Loucy (cell line): ENCODE measurements at regions not wholly inside any gene's neighbourhood (a gene's known extent, or its start where the extent isn't known, plus 50 kb on each side); places are given as distances from the start of the nearest gene placed in this dataset.

Experiments
- H2AFZ ChIP-seq: fragments of 200-600 bp; sonication (generic); 2 replicates; pipeline ENCODE4 v1.6.0; 2016; ENCODE audit warnings: antibody characterized with exemption, mild to moderate bottlenecking, low read length, moderate library complexity
- H3F3A ChIP-seq: fragments of 200-600 bp; 2 replicates; pipeline ENCODE4 v1.6.0; 2016; ENCODE audit warnings: antibody characterized with exemption, low read depth, mild to moderate bottlenecking
- H3K27me3 ChIP-seq: fragments of 200-600 bp; sonication (generic); 2 replicates; pipeline ENCODE4 v1.6.1; 2014; ENCODE audit warnings: low read length, mild to moderate bottlenecking; ENCODE audit not compliant: insufficient read depth, poor library complexity, severe bottlenecking
- H3K36me3 ChIP-seq: fragments of 200-600 bp; sonication (generic); 2 replicates; pipeline ENCODE4 v1.6.1; 2016; ENCODE audit warnings: low read length; ENCODE audit not compliant: insufficient read depth
- H3K4me1 ChIP-seq: fragments of 200-600 bp; sonication (generic); 2 replicates; pipeline ENCODE4 v1.5.1; 2014; ENCODE audit warnings: low read length, mild to moderate bottlenecking; ENCODE audit not compliant: insufficient read depth, poor library complexity, severe bottlenecking
- H3K4me2 ChIP-seq: fragments of 200-600 bp; sonication (generic); 2 replicates; pipeline ENCODE4 v1.6.0; 2014; ENCODE audit warnings: antibody characterized with exemption, low read length, low read depth, mild to moderate bottlenecking; ENCODE audit not compliant: poor library complexity, severe bottlenecking
- H3K4me3 ChIP-seq: fragments of 200-600 bp; sonication (generic); 2 replicates; pipeline ENCODE4 v1.5.1; 2014; ENCODE audit warnings: low read length, mild to moderate bottlenecking, mixed read lengths; ENCODE audit not compliant: poor library complexity, severe bottlenecking
- H3K79me2 ChIP-seq: fragments of 200-600 bp; sonication (generic); 2 replicates; pipeline ENCODE4 v1.6.1; 2014; ENCODE audit warnings: low read length; ENCODE audit not compliant: insufficient read depth
- H3K9ac ChIP-seq: fragments of 200-600 bp; sonication (generic); 2 replicates; pipeline ENCODE4 v1.6.0; 2014; ENCODE audit warnings: mild to moderate bottlenecking, low read depth, low read length, moderate library complexity; ENCODE audit not compliant: poor library complexity, severe bottlenecking
- H3K9me2 ChIP-seq: fragments of 200-600 bp; sonication (generic); replicated peaks from 2 replicates; pipeline ENCODE4 v1.6.1; 2016; ENCODE audit warnings: low read depth, low read length, mixed read lengths
- H3K9me3 ChIP-seq: fragments of 200-600 bp; sonication (generic); 2 replicates; pipeline ENCODE4 v1.6.1; 2014; ENCODE audit warnings: mild to moderate bottlenecking, antibody characterized with exemption, low read length, low read depth; ENCODE audit not compliant: insufficient read depth
- H4K20me1 ChIP-seq: fragments of 200-600 bp; sonication (generic); 2 replicates; pipeline ENCODE4 v1.6.0; 2014; ENCODE audit warnings: antibody characterized with exemption, low read length, mild to moderate bottlenecking; ENCODE audit not compliant: insufficient read depth, poor library complexity, severe bottlenecking
- CTCF ChIP-seq: fragments of 200-600 bp; sonication (generic); conservative IDR thresholded peaks from 2 replicates; pipeline ENCODE4 v1.5.1; 2014; ENCODE audit warnings: mild to moderate bottlenecking, antibody characterized with exemption, low read length
- EZH2phosphoT487 ChIP-seq: fragments of 200-600 bp; IDR thresholded peaks from 2 replicates; pipeline ENCODE4 v1.6.1; 2018; ENCODE audit warnings: antibody characterized with exemption, mild to moderate bottlenecking, moderate library complexity, borderline replicate concordance

- no peak overlapping the region for H2AFZ ChIP-seq
- no peaks in the 10 kb centered on the region for H4K20me1 ChIP-seq
- H3F3A ChIP-seq = no peaks in the 10 kb centered on the region
- H3K27me3 ChIP-seq = no peaks in the 10 kb centered on the region
- no peak for TF ChIP-seq CTCF
- TF ChIP-seq EZH2phosphoT487 = no peak
- H3K36me3 ChIP-seq = no peaks in the 10 kb centered on the region
- H3K4me3 ChIP-seq = no peak overlapping the region
- no peaks in the 10 kb centered on the region for H3K9me3 ChIP-seq
- H3K4me2 ChIP-seq = no peak overlapping the region
- H3K79me2 ChIP-seq = no peaks in the 10 kb centered on the region
- no peaks in the 10 kb centered on the region for H3K9me2 ChIP-seq
- no peak overlapping the region for H3K9ac ChIP-seq
- peaks cover 16% of the 10 kb centered on the region for H3K4me1 ChIP-seq
These were observed 505.0 kb downstream of the EBF1 start for GRCh38 chr5:158594595-158595242.

- no peak for TF ChIP-seq CTCF
- no peak for TF ChIP-seq EZH2phosphoT487
- H3K4me2 ChIP-seq = no peak overlapping the region
- no peaks in the 10 kb centered on the region for H3K9me2 ChIP-seq
These were observed 505.8 kb downstream of the EBF1 start for GRCh38 chr5:158593925-158594324.

GRCh38 chr5:158591301-158591863 lies 508.3 kb downstream of the EBF1 start:
- no peaks in the 10 kb centered on the region for H3K27me3 ChIP-seq
- H3F3A ChIP-seq = no peaks in the 10 kb centered on the region
- TF ChIP-seq CTCF = no peak
- no peak for TF ChIP-seq EZH2phosphoT487
- H3K4me2 ChIP-seq = no peak overlapping the region
- H3K9me2 ChIP-seq = no peaks in the 10 kb centered on the region
- H3K9me3 ChIP-seq = no peaks in the 10 kb centered on the region
- H3K4me1 ChIP-seq = peaks cover 28% of the 10 kb centered on the region
- no peaks in the 10 kb centered on the region for H3K79me2 ChIP-seq
- no peaks in the 10 kb centered on the region for H3K36me3 ChIP-seq
- H2AFZ ChIP-seq = no peak overlapping the region
- H3K9ac ChIP-seq = no peak overlapping the region
- H4K20me1 ChIP-seq = no peaks in the 10 kb centered on the region
- H3K4me3 ChIP-seq = no peak overlapping the region

More at GRCh38 chr5:158593925-158594324, 505.8 kb downstream of the EBF1 start:
- Histone ChIP-seq H3K36me3 (no peaks in the 10 kb centered on the region), H4K20me1 (no peaks in the 10 kb centered on the region), H3K4me3 (no peak overlapping the region), H3K4me1 (peaks cover 21% of the 10 kb centered on the region), H3K9ac (no peak overlapping the region), H3F3A (no peaks in the 10 kb centered on the region), H2AFZ (no peak overlapping the region), H3K79me2 (no peaks in the 10 kb centered on the region), H3K9me3 (no peaks in the 10 kb centered on the region), H3K27me3 (no peaks in the 10 kb centered on the region)
